ENCODE measurements at regions not wholly inside any gene's neighbourhood (a gene's known extent, or its start where the extent isn't known, plus 50 kb on each side); places are given as distances from the start of the nearest gene placed in this dataset.

GRCh38 chr2:39504790-39505335 lies 67.8 kb upstream of the MAP4K3 start:
- no peaks in the 10 kb centered on the region for H4K20me1 ChIP-seq (ENCODE audit: insufficient read depth, low read length)
- H3K4me2 ChIP-seq (ENCODE audit: low read depth, low read length): no peak overlapping the region
- H3K9me2 ChIP-seq (replicated peaks; ENCODE audit: insufficient read depth, low read length): no peaks in the 10 kb centered on the region
- H3K27ac ChIP-seq (ENCODE audit: low read length): no peak overlapping the region
- 0 out of 2 replicates have a peak, but pooled peaks cover 6% of the 10 kb centered on the region for H3K4me1 ChIP-seq (ENCODE audit: low read length)
- H3K79me2 ChIP-seq (ENCODE audit: low read length): no peaks in the 10 kb centered on the region
- no peaks in the 10 kb centered on the region for H3K27me3 ChIP-seq (replicated peaks; ENCODE audit: insufficient read depth, low read length)
- H2AFZ ChIP-seq (ENCODE audit: low read length): 0 out of 2 replicates have a peak overlapping the region, but pooled peaks have one; percentile 2
- DNase-seq: no peak
- H3K36me3 ChIP-seq (replicated peaks; ENCODE audit: insufficient read depth, low read length): no peaks in the 10 kb centered on the region
- H3F3A ChIP-seq (ENCODE audit: insufficient read depth, low read length): no peaks in the 10 kb centered on the region
- H3K9ac ChIP-seq (ENCODE audit: low read length): no peak overlapping the region
- no peak overlapping the region for H3K4me3 ChIP-seq (ENCODE audit: low read length)
- H3K9me3 ChIP-seq (replicated peaks; ENCODE audit: insufficient read depth, low read length): no peaks in the 10 kb centered on the region
- no peak for TF ChIP-seq EZH2 (optimal IDR thresholded peaks at IDR 0.05; ENCODE audit: low read depth, low read length)
- TF ChIP-seq, protein P1, sequence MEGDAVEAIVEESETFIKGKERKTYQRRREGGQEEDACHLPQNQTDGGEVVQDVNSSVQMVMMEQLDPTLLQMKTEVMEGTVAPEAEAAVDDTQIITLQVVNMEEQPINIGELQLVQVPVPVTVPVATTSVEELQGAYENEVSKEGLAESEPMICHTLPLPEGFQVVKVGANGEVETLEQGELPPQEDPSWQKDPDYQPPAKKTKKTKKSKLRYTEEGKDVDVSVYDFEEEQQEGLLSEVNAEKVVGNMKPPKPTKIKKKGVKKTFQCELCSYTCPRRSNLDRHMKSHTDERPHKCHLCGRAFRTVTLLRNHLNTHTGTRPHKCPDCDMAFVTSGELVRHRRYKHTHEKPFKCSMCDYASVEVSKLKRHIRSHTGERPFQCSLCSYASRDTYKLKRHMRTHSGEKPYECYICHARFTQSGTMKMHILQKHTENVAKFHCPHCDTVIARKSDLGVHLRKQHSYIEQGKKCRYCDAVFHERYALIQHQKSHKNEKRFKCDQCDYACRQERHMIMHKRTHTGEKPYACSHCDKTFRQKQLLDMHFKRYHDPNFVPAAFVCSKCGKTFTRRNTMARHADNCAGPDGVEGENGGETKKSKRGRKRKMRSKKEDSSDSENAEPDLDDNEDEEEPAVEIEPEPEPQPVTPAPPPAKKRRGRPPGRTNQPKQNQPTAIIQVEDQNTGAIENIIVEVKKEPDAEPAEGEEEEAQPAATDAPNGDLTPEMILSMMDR (IDR thresholded peaks at IDR 0.05; ENCODE audit: low read length): no peak
- TF ChIP-seq EZH2phosphoT487 (IDR thresholded peaks at IDR 0.05; ENCODE audit: low read length): no peak

DNA sequence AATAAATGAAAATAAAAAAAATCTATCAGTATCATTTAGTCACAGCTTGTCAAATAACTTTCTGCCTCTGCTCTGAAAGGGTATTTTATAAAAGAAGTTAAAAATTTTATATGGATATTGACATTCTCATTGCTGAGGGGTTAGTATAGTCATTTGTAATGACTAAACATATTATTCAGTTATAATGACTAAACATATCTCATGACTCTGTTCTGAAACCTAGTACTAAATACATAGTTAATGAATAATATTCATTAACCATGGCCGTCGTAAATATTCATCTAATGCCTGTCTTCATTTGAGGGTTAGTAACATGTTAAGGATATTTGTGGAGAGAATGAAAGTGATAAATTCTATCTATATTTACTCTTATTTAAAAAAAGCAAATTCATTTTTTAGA lies 69.1 kb upstream of the MAP4K3 start:
- 0 out of 2 replicates have a peak, but pooled peaks cover 6% of the 10 kb centered on the region for H3K4me1 ChIP-seq (ENCODE audit: low read length)
- no peak overlapping the region for H3K4me3 ChIP-seq (ENCODE audit: low read length)
- no peaks in the 10 kb centered on the region for H3K79me2 ChIP-seq (ENCODE audit: low read length)
- TF ChIP-seq, protein P1 (IDR thresholded peaks at IDR 0.05; ENCODE audit: low read length): no peak
- TF ChIP-seq EZH2 (optimal IDR thresholded peaks at IDR 0.05; ENCODE audit: low read depth, low read length) (no peak), EZH2phosphoT487 (IDR thresholded peaks at IDR 0.05; ENCODE audit: low read length) (no peak)
- H3K4me2 ChIP-seq (ENCODE audit: low read depth, low read length): no peak overlapping the region
- no peaks in the 10 kb centered on the region for H4K20me1 ChIP-seq (ENCODE audit: insufficient read depth, low read length)
- no peaks in the 10 kb centered on the region for H3K27me3 ChIP-seq (replicated peaks; ENCODE audit: insufficient read depth, low read length)
- H3K9me3 ChIP-seq (replicated peaks; ENCODE audit: insufficient read depth, low read length): no peaks in the 10 kb centered on the region
- no peak overlapping the region for H3K27ac ChIP-seq (ENCODE audit: low read length)
- no peaks in the 10 kb centered on the region for H3F3A ChIP-seq (ENCODE audit: insufficient read depth, low read length)
- H2AFZ ChIP-seq (ENCODE audit: low read length): no peak overlapping the region
- H3K36me3 ChIP-seq (replicated peaks; ENCODE audit: insufficient read depth, low read length): no peaks in the 10 kb centered on the region
- no peak for DNase-seq
- no peaks in the 10 kb centered on the region for H3K9me2 ChIP-seq (replicated peaks; ENCODE audit: insufficient read depth, low read length)
- H3K9ac ChIP-seq (ENCODE audit: low read length): no peak overlapping the region

DNA sequence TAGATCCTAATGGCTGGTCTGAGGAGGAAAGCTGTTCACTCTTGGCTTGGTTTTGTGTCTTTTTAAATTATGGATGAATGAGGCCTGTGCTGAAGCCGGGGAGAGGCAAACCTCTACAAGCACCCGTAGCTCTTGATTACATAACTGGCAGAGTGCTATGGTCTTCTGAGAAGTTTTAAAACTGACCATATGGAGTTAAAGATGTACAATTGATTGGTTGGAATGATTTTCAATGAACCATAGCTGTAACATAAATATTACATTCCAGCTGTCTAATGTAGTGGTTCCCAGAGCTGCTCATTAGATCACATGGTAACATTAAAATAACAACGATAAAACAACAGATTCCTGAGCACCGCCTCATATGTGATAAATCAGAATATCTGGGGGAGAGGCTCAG lies 71.1 kb upstream of the MAP4K3 start:
- no peak overlapping the region for H3K4me2 ChIP-seq (ENCODE audit: low read depth, low read length)
- H2AFZ ChIP-seq (ENCODE audit: low read length): no peak overlapping the region
- H4K20me1 ChIP-seq (ENCODE audit: insufficient read depth, low read length): no peaks in the 10 kb centered on the region
- no peaks in the 10 kb centered on the region for H3F3A ChIP-seq (ENCODE audit: insufficient read depth, low read length)
- no peak overlapping the region for H3K9ac ChIP-seq (ENCODE audit: low read length)
- H3K9me3 ChIP-seq (replicated peaks; ENCODE audit: insufficient read depth, low read length): no peaks in the 10 kb centered on the region
- H3K27me3 ChIP-seq (replicated peaks; ENCODE audit: insufficient read depth, low read length): no peaks in the 10 kb centered on the region
- H3K79me2 ChIP-seq (ENCODE audit: low read length): no peaks in the 10 kb centered on the region
- no peak for DNase-seq
- 0 out of 2 replicates have a peak, but pooled peaks cover 10% of the 10 kb centered on the region for H3K4me1 ChIP-seq (ENCODE audit: low read length)
- no peaks in the 10 kb centered on the region for H3K9me2 ChIP-seq (replicated peaks; ENCODE audit: insufficient read depth, low read length)
- H3K36me3 ChIP-seq (replicated peaks; ENCODE audit: insufficient read depth, low read length): no peaks in the 10 kb centered on the region
- TF ChIP-seq EZH2 (optimal IDR thresholded peaks at IDR 0.05; ENCODE audit: low read depth, low read length) (no peak), EZH2phosphoT487 (IDR thresholded peaks at IDR 0.05; ENCODE audit: low read length) (no peak)
- TF ChIP-seq, protein P1 (IDR thresholded peaks at IDR 0.05; ENCODE audit: low read length): no peak
- H3K4me3 ChIP-seq (ENCODE audit: low read length): no peak overlapping the region
- H3K27ac ChIP-seq (ENCODE audit: low read length): no peak overlapping the region
